ENCODE measurements at regions not wholly inside any gene's neighbourhood (a gene's known extent, or its start where the extent isn't known, plus 50 kb on each side); places are given as distances from the start of the nearest gene placed in this dataset.

- no peak for DNase-seq (ENCODE audit: low read depth)
Observed at GRCh38 chr22:49303061-49303735, 524.5 kb downstream of the BRD1 start.

DNA sequence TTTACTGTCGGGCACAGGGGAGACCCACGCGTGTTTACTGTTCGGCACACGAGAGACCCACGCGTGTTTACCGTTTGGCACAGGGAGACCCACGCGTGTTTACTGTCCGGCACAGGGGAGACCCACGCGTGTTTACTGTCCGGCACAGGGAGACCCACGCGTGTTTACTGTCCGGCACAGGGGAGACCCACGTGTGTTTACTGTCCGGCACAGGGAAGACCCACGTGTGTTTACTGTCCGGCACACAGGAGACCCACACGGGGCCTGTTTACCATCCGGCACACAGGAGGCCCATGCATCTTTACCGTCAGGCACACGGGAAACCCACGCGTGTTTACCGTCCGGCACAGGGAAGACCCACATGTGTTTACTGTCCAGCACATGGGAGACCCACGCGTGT lies 525.1 kb downstream of the BRD1 start:
- DNase-seq (ENCODE audit: low read depth), result no peak

- no peak for DNase-seq (ENCODE audit: low read depth)
Observed at GRCh38 chr22:49302150-49302460, 525.6 kb downstream of the BRD1 start.

DNA sequence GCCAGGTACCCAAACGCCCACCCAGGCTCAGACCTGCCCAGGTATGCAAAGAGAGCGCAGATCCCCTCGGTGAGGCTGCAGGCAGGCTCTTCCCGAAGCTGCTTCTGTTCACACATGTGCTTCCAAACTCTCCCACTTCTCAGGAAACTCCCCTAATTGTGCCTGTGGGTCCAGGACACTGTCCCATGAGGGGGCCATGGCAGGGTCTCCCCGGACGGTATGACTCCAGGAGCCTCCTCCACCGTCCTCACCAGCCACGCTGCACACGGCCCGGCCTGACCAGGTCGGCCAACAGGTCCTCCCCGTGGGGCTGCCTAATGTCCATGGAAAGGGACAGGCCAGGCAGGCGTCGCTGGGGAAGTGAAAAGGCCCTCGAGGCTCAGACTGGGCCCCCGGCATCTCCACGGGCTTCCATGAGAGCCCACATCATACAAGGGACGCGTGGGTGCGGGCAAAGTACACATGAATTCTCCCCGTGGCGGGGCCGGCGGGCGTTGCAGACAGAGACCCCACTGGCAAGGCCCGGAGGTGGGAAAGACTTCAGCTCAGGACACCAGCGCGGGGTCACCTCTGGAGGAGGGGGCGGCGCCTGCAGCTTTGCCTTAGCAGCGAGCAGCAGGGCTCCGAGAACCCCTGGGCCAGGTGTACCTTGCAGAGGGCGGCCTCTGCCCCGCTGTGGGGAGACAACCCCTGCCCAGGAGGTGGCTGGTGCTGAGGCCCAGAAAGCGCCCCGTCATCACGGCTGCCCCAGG lies 526.1 kb downstream of the BRD1 start:
- no peak for DNase-seq (ENCODE audit: low read depth)

- no peak for DNase-seq (ENCODE audit: low read depth)
Observed at GRCh38 chr22:49300951-49301397, 526.7 kb downstream of the BRD1 start.

DNA sequence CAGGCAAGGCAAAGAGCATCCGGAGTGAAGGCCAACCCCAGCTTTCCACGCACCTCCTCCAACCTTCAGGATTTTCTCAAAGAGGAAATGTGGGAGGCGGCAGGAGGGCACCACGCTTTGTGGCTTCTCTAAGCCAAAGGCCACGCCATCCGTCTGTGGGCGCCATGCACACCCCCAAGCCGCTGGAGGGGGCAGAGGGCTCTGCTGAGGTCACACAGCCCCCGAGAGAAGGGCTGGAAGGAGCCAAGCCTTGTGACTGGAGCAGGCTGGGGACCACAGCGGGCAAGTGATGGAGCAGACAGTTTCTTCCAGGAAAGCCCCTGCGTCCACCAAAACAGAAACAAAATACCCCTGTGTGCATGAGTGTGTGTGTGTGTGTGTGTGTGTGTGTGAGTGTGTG lies 527.4 kb downstream of the BRD1 start:
- no peak for DNase-seq (ENCODE audit: low read depth)

DNA sequence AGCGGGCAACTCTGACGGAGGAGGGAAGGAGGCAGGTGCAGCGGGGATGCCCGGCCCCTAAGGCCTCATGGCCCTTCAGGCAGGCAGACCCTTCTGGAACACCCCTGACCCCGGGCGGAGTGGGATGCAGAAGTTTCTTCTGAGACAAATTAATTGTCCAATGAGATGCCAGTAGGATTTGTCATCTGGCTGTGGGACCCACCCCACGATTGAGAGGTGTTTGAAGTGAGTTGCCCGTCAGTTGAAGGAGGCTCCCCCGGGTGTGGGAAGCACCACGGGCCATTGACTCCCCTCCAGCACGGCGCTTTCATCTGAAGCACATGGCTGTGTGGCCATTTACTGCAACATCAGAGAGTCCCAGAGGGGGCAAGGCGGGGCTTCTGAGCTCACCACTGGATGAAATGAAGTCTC lies 527.8 kb downstream of the BRD1 start:
- DNase-seq (ENCODE audit: low read depth), result no peak

DNA sequence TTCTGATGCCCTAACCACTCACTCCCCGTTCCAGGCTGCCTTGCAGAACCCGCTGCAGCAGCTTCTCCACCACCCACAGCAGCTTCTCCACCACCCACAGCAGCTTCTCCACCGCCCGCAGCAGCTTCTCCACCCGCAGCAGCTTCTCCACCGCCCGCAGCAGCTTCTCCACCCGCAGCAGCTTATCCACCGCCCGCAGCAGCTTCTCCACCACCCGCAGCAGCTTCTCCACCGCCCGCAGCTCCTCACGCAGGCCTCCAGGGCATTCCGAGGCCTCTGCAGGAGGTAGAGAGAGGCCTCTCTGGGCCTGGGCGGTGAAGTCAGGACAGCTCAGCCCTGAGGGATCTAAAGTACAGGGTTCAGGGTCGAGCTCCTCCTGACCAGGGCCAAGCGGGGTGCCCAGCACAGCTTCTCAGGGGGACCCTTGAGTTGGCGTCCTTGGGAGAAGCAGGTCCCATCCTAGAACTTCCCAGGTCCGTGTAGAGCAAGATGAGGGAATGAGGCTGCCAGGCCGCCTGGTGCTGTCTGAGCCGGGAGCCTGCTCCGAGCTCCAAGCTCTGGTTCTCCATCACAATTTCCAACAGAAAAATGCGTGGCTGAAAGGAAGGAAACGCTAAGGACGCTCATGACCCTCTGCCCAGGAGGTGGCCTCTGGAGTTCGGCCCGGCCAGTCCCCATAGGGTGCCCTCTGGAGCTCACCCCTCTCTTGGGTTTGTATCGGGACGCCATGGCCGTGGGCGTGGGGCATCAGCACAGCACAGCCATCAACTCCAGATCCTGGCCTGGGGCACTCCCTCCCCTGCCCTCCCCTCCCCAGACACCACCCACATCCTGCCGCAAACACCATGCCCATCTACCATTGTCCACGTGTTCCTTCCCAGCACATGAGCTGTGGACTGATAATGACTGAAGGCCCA lies 528.6 kb downstream of the BRD1 start:
- no peak for DNase-seq (ENCODE audit: low read depth)

- DNase-seq (ENCODE audit: low read depth), result no peak
Observed at GRCh38 chr22:49297871-49298721, 529.6 kb downstream of the BRD1 start.

- DNase-seq (ENCODE audit: low read depth), result no peak
Observed at GRCh38 chr22:49297286-49297870, 530.3 kb downstream of the BRD1 start.

- DNase-seq (ENCODE audit: low read depth), result no peak
Observed at GRCh38 chr22:49296561-49296960, 531.1 kb downstream of the BRD1 start.

- no peak for DNase-seq (ENCODE audit: low read depth)
Observed at GRCh38 chr22:49295851-49296560, 531.7 kb downstream of the BRD1 start.

GRCh38 chr22:49295465-49295743 lies 532.3 kb downstream of the BRD1 start:
- no peak for DNase-seq (ENCODE audit: low read depth)

DNA sequence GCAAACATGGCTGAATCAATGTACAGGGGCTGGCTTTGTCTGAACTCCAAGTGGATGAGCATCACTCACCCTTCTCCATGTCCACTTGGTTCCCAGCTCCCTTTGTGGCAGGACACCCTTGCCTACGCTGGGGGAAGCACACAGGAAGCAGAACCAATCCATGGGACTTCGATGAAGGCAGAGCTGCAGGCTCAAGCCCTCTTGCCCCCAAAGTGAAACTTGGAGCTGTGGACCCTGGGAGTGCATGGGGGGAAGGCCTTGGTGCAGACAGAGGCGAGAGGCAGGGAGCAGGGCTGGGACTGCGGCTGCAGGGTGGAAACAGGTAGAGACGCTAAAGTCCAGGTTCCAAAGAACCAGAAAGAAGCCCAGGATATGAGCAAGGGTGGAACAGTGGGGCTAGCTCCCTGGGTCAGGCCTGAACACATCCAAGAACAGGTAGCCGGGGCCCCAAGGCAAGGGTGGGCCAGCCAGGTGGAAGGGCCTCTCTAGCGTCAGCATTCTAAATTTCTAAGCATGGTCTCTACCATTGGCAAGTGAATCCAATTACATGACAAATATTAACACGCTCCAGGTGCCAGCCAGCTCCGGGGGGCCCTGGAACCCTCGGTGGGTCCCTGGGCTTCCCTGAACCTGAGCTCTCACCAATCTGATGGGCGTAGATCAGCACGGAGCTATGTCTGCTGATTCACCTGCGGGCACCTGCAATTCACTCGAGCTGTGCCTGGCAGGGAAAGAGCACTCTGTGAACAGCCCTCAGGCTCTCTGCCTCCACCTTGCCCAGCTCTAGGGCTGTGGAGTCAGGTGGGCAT lies 532.8 kb downstream of the BRD1 start:
- DNase-seq (ENCODE audit: low read depth), result no peak

GRCh38 chr22:49292909-49293308 lies 534.8 kb downstream of the BRD1 start:
- DNase-seq (ENCODE audit: low read depth), result no peak

DNA sequence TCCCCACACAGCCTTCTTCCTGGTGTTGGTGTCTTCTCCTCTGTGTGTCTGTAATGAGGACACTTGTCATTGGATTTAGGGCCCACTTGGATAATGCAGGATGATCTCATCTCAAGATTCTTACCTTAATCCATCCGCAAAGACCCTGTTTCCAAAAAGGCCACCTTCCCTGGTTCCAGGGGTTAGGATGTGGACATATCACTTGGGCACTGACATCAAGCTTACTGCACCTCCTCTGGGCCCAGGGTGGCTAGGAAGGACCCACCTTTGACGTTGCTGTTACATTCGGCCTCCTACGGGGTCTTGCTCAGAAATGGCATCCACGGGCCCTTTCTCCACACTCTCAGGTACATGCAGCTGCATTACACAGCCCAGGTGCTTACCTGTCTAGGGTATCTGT lies 535.9 kb downstream of the BRD1 start:
- DNase-seq (ENCODE audit: low read depth), result no peak

DNA sequence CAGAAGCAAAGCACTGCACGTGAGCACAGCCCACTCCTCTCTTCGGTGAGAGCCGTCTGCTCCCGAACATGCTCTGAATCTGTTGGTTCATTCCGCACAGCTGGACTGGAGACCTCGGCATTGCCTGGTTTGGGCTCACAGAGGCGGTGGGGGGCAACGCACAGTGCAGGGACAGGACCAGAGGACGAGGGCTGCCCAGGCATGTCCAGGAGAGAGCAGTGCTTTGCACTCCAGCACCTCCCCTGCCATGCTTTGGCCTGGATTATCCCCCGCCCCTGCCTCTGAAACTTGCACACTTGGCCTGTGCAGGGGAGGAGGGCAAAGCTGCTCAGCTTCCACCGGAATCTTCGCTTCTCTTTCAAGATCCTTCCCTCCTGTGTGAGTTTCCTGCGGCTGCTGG lies 536.5 kb downstream of the BRD1 start:
- no peak for DNase-seq (ENCODE audit: low read depth)

DNA sequence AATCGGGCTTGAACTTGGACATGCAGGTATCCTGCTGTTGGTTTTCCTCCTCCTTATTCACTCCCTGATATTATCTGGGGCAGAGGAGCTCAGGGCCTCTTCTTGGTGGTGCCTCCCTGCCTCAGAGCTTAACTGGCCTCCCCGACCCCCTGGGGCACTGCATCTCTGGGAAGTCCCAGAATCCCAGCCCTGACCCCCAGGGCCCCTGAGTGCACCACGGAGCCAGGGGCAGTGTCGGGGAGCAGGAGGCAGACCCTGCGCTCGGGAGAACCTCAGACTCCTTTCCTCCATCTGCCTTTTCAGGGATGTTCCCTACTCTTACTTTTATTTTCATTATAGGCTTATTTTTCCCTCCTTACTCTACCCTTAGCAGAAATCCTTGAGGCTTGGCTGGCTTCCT lies 537.0 kb downstream of the BRD1 start:
- no peak for DNase-seq (ENCODE audit: low read depth)

DNA sequence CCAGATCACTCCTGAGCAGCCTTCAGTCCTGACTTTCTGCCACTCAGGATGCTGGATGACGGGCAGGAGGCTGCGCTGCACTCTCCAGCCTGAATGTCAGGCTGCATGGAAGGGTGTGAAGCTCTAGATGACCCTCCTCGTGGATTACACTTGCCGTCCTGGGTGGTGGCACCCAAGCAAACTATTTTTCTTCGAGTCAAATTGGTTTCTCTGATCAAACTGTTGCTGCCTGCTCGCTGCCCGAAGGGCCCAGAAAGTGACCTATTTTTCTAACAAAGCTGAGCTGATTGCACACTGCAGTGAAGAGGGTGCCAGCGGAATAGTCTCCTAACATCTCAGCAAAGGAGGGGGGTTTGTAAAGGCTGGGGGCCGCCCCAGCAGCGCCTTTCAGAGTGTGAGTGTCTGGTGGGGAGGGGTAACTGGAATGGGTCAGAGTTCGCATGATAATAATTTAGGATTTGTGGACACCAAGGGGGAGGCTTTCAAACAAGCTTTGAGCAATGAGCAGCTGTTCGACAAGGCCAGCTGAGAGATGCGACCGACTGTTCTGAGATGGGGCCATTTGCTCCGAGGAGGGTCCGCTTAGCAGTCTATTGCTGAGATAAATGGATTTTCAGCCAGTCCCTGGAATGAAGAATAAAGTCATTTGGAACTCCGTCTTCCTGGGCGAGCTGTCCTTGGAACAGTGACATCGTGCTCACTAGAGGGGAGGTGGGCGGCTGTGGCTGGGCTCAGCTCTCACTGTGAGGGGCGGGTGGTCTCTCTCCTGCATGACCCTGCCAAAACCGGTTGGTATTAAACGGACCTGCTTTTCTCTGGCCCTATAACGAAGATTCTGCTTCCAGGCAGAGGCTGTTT lies 537.6 kb downstream of the BRD1 start:
- DNase-seq (ENCODE audit: low read depth), result no peak

All from non-pigmented ciliary epithelial cell (primary cell).